Erythroblast (primary cell): ENCODE measurements at regions not wholly inside any gene's neighbourhood (a gene's known extent, or its start where the extent isn't known, plus 50 kb on each side); places are given as distances from the start of the nearest gene placed in this dataset.

ENCODE experiments used
- GATA1 ChIP-seq: IDR thresholded peaks from 2 replicates; pipeline ENCODE4 v1.6.1; 2011; ENCODE audit warnings: low read depth, mild to moderate bottlenecking, control low read depth, low read length, moderate library complexity
- POLR2A ChIP-seq: IDR thresholded peaks from 2 replicates; pipeline ENCODE4 v1.6.1; 2011; ENCODE audit warnings: mild to moderate bottlenecking, low read length

GRCh38 chr3:127406309-127407025, 118.6 kb upstream of the PRR20G start:
- TF ChIP-seq POLR2A (no peak), GATA1 (no peak)
